ENCODE measurements at regions not wholly inside any gene's neighbourhood (a gene's known extent, or its start where the extent isn't known, plus 50 kb on each side); places are given as distances from the start of the nearest gene placed in this dataset.
"Not testable (repeated sequence)": the region's sequence is repeated elsewhere in the genome, so short reads cannot be mapped to it uniquely, and the experiment has no call there.

GRCh38 chr1:233722212-233722979 is 108.5 kb downstream of the KCNK1 start:
- Mint-ChIP-seq H3K27me3 (peaks cover 0 to 11% of the 10 kb centered on the region in 2 donors), H3K27ac (no peak overlapping the region), H3K4me1 (ENCODE audit: low read depth in 2 of 2) (no peaks in the 10 kb centered on the region), H3K9me3 (no peaks in the 10 kb centered on the region), H3K36me3 (ENCODE audit: insufficient read depth) (no peaks in the 10 kb centered on the region), H3K4me3 (no peak overlapping the region)
- ATAC-seq (replicated peaks) (no peak), DNase-seq (no peak)

GRCh38 chr1:233723387-233723786 is 109.5 kb downstream of the KCNK1 start:
- Mint-ChIP-seq H3K27me3 (peaks cover 0 to 11% of the 10 kb centered on the region in 2 donors), H3K36me3 (ENCODE audit: insufficient read depth) (no peaks in the 10 kb centered on the region), H3K4me1 (ENCODE audit: low read depth in 2 of 2) (no peaks in the 10 kb centered on the region), H3K9me3 (no peaks in the 10 kb centered on the region), H3K27ac (no peak overlapping the region), H3K4me3 (no peak overlapping the region)
- no peak for ATAC-seq (replicated peaks)
- no peak for DNase-seq

GRCh38 chr1:233724131-233724631 is 110.3 kb downstream of the KCNK1 start:
- H3K27ac Mint-ChIP-seq, H3K9me3 Mint-ChIP-seq, DNase-seq: not testable (repeated sequence)

GRCh38 chr1:233725423-233725822 is 111.5 kb downstream of the KCNK1 start:
- Mint-ChIP-seq H3K4me1 (ENCODE audit: low read depth in 2 of 2) (no peaks in the 10 kb centered on the region), H3K9me3 (no peaks in the 10 kb centered on the region), H3K27ac (no peak overlapping the region), H3K36me3 (ENCODE audit: insufficient read depth) (no peaks in the 10 kb centered on the region), H3K27me3 (peaks cover 0 to 11% of the 10 kb centered on the region in 2 donors), H3K4me3 (no peak overlapping the region)
- no peak for DNase-seq
- ATAC-seq (replicated peaks): no peak

More at GRCh38 chr1:233724131-233724631, 110.3 kb downstream of the KCNK1 start:
- not testable (repeated sequence) for H3K4me3 Mint-ChIP-seq; H3K4me1 Mint-ChIP-seq (ENCODE audit: low read depth in 2 of 2); H3K36me3 Mint-ChIP-seq (ENCODE audit: insufficient read depth); ATAC-seq (replicated peaks)
- peaks cover 0 to 11% of the 10 kb centered on the region in 2 donors for H3K27me3 Mint-ChIP-seq

- H3K4me1 Mint-ChIP-seq (ENCODE audit: low read depth in 2 of 2): no peaks in the 10 kb centered on the region
- no peak for ATAC-seq (replicated peaks)
- no peak overlapping the region for H3K4me3 Mint-ChIP-seq
- H3K27me3 Mint-ChIP-seq: peaks cover 6 to 18% of the 10 kb centered on the region in 2 donors
- no peak overlapping the region for H3K27ac Mint-ChIP-seq
- no peaks in the 10 kb centered on the region for H3K36me3 Mint-ChIP-seq (ENCODE audit: insufficient read depth)
- H3K9me3 Mint-ChIP-seq: no peaks in the 10 kb centered on the region
- DNase-seq: no peak
These were observed 114.8 kb downstream of the KCNK1 start for GRCh38 chr1:233728721-233729120.

- H3K4me1 Mint-ChIP-seq (ENCODE audit: low read depth in 2 of 2): no peaks in the 10 kb centered on the region
- H3K27me3 Mint-ChIP-seq: peaks cover 6 to 28% of the 10 kb centered on the region in 2 donors
- H3K9me3 Mint-ChIP-seq: no peaks in the 10 kb centered on the region
- H3K36me3 Mint-ChIP-seq (ENCODE audit: insufficient read depth): no peaks in the 10 kb centered on the region
- ATAC-seq (replicated peaks) (no peak), DNase-seq (no peak)
- no peak overlapping the region for H3K27ac Mint-ChIP-seq
- no peak overlapping the region for H3K4me3 Mint-ChIP-seq
These were observed 116.5 kb downstream of the KCNK1 start for GRCh38 chr1:233730380-233730779.

- ATAC-seq (replicated peaks) (no peak), DNase-seq (no peak)
- Mint-ChIP-seq H3K27me3 (peaks cover 6 to 28% of the 10 kb centered on the region in 2 donors), H3K36me3 (ENCODE audit: insufficient read depth) (no peaks in the 10 kb centered on the region), H3K9me3 (no peaks in the 10 kb centered on the region), H3K4me3 (no peak overlapping the region), H3K4me1 (ENCODE audit: low read depth in 2 of 2) (no peaks in the 10 kb centered on the region), H3K27ac (no peak overlapping the region)
These were observed 116.9 kb downstream of the KCNK1 start for GRCh38 chr1:233730809-233731208.

GRCh38 chr1:233732206-233732605 is 118.3 kb downstream of the KCNK1 start:
- no peaks in the 10 kb centered on the region for H3K9me3 Mint-ChIP-seq
- DNase-seq (no peak), ATAC-seq (replicated peaks) (no peak)
- peaks cover 6 to 36% of the 10 kb centered on the region in 2 donors for H3K27me3 Mint-ChIP-seq
- no peak overlapping the region for H3K27ac Mint-ChIP-seq
- no peaks in the 10 kb centered on the region for H3K4me1 Mint-ChIP-seq (ENCODE audit: low read depth in 2 of 2)
- no peak overlapping the region for H3K4me3 Mint-ChIP-seq
- no peaks in the 10 kb centered on the region for H3K36me3 Mint-ChIP-seq (ENCODE audit: insufficient read depth)

GRCh38 chr1:233734456-233734855 is 120.5 kb downstream of the KCNK1 start:
- ATAC-seq (replicated peaks): no peak
- H3K36me3 Mint-ChIP-seq (ENCODE audit: insufficient read depth): no peaks in the 10 kb centered on the region
- peaks cover 6 to 36% of the 10 kb centered on the region in 2 donors for H3K27me3 Mint-ChIP-seq
- no peaks in the 10 kb centered on the region for H3K4me1 Mint-ChIP-seq (ENCODE audit: low read depth in 2 of 2)
- H3K4me3 Mint-ChIP-seq: no peak overlapping the region
- H3K27ac Mint-ChIP-seq: no peak overlapping the region
- no peaks in the 10 kb centered on the region for H3K9me3 Mint-ChIP-seq
- DNase-seq: no peak

GRCh38 chr1:233735331-233735730 is 121.4 kb downstream of the KCNK1 start:
- no peaks in the 10 kb centered on the region for H3K36me3 Mint-ChIP-seq (ENCODE audit: insufficient read depth)
- H3K9me3 Mint-ChIP-seq: no peaks in the 10 kb centered on the region
- ATAC-seq (replicated peaks): no peak
- no peak overlapping the region for H3K4me3 Mint-ChIP-seq
- no peak for DNase-seq
- H3K4me1 Mint-ChIP-seq (ENCODE audit: low read depth in 2 of 2): no peaks in the 10 kb centered on the region
- H3K27ac Mint-ChIP-seq: no peak overlapping the region
- H3K27me3 Mint-ChIP-seq: peaks cover 6 to 36% of the 10 kb centered on the region in 2 donors

- Mint-ChIP-seq H3K27ac (no peak overlapping the region), H3K9me3 (no peaks in the 10 kb centered on the region), H3K27me3 (peaks cover 6 to 36% of the 10 kb centered on the region in 2 donors), H3K4me3 (no peak overlapping the region), H3K4me1 (ENCODE audit: low read depth in 2 of 2) (no peaks in the 10 kb centered on the region), H3K36me3 (ENCODE audit: insufficient read depth) (no peaks in the 10 kb centered on the region)
- ATAC-seq (replicated peaks): no peak
- DNase-seq: no peak
These were observed 121.9 kb downstream of the KCNK1 start for GRCh38 chr1:233735847-233736246.

- Mint-ChIP-seq H3K4me1 (ENCODE audit: low read depth in 2 of 2) (no peaks in the 10 kb centered on the region), H3K27ac (no peak overlapping the region), H3K36me3 (ENCODE audit: insufficient read depth) (no peaks in the 10 kb centered on the region), H3K4me3 (no peak overlapping the region), H3K27me3 (peaks cover 6 to 25% of the 10 kb centered on the region in 2 donors), H3K9me3 (no peaks in the 10 kb centered on the region)
- DNase-seq: no peak
- ATAC-seq (replicated peaks): no peak
These were observed 123.4 kb downstream of the KCNK1 start for GRCh38 chr1:233737341-233737740.

- peaks cover 1 to 21% of the 10 kb centered on the region in 2 donors for H3K27me3 Mint-ChIP-seq
- no peak overlapping the region for H3K27ac Mint-ChIP-seq
- H3K9me3 Mint-ChIP-seq: no peaks in the 10 kb centered on the region
- ATAC-seq (replicated peaks) (no peak), DNase-seq (no peak)
- no peak overlapping the region for H3K4me3 Mint-ChIP-seq
- no peaks in the 10 kb centered on the region for H3K4me1 Mint-ChIP-seq (ENCODE audit: low read depth in 2 of 2)
- H3K36me3 Mint-ChIP-seq (ENCODE audit: insufficient read depth): no peaks in the 10 kb centered on the region
These were observed 124.5 kb downstream of the KCNK1 start for GRCh38 chr1:233738396-233738795.

- Mint-ChIP-seq H3K36me3 (ENCODE audit: insufficient read depth) (no peaks in the 10 kb centered on the region), H3K4me1 (ENCODE audit: low read depth in 2 of 2) (no peaks in the 10 kb centered on the region), H3K9me3 (no peaks in the 10 kb centered on the region), H3K27me3 (peaks cover 6 to 18% of the 10 kb centered on the region in 2 donors), H3K4me3 (no peak overlapping the region), H3K27ac (no peak overlapping the region)
- ATAC-seq (replicated peaks): no peak
- no peak for DNase-seq
These were observed 124.9 kb downstream of the KCNK1 start for GRCh38 chr1:233738850-233739249.
